ENCODE measurements at regions not wholly inside any gene's neighbourhood (a gene's known extent, or its start where the extent isn't known, plus 50 kb on each side); places are given as distances from the start of the nearest gene placed in this dataset.

GRCh38 chr3:165343185-165343584, 147.0 kb upstream of the SLITRK3 start:
- TF ChIP-seq ZNF8 (CRISPR knock-in tag; IDR thresholded peaks at IDR 0.05) = no peak
- no peak for TF ChIP-seq CSDC2 (CRISPR knock-in tag; IDR thresholded peaks at IDR 0.05)
- TF ChIP-seq ZC3H10 (CRISPR knock-in tag; IDR thresholded peaks at IDR 0.05) = no peak
- TF ChIP-seq TCF4 (CRISPR knock-in tag; IDR thresholded peaks at IDR 0.05; ENCODE audit: borderline replicate concordance) = no peak
- no peak for TF ChIP-seq PATZ1 (CRISPR knock-in tag; IDR thresholded peaks at IDR 0.05; ENCODE audit: borderline replicate concordance)
- no peak for TF ChIP-seq ISL1 (CRISPR knock-in tag; IDR thresholded peaks at IDR 0.05)
- no peak for TF ChIP-seq GLIS3 (CRISPR knock-in tag; IDR thresholded peaks at IDR 0.05)
- no peak for TF ChIP-seq ZFP30 (CRISPR knock-in tag; IDR thresholded peaks at IDR 0.05)
- no peak for TF ChIP-seq POU6F1 (CRISPR knock-in tag; IDR thresholded peaks at IDR 0.05; ENCODE audit: borderline replicate concordance, low read depth)
- TF ChIP-seq ESRRG (CRISPR knock-in tag; IDR thresholded peaks at IDR 0.05) = no peak
- no peak for TF ChIP-seq CSRNP3 (CRISPR knock-in tag; IDR thresholded peaks at IDR 0.05)
- TF ChIP-seq PPARA (CRISPR knock-in tag; IDR thresholded peaks at IDR 0.05; ENCODE audit: borderline replicate concordance) = no peak
- no peak for TF ChIP-seq ZFP3 (CRISPR knock-in tag; IDR thresholded peaks at IDR 0.05)
- no peak for TF ChIP-seq BACH2 (CRISPR knock-in tag; IDR thresholded peaks at IDR 0.05; ENCODE audit: borderline replicate concordance)
- no peak for TF ChIP-seq ZNF565 (CRISPR knock-in tag; conservative IDR thresholded peaks at IDR 0.05; ENCODE audit: low read depth)
- TF ChIP-seq RARB (CRISPR knock-in tag; IDR thresholded peaks at IDR 0.05) = no peak
- no peak for TF ChIP-seq CREB5 (CRISPR knock-in tag; IDR thresholded peaks at IDR 0.05; ENCODE audit: low read depth)
- no peak; the same call in 2 of the 3 replicates for ATAC-seq

- ATAC-seq = no peak
- no peak for TF ChIP-seq SNAI2 (CRISPR knock-in tag; IDR thresholded peaks at IDR 0.05)
- no peak for TF ChIP-seq ZNF8 (CRISPR knock-in tag; IDR thresholded peaks at IDR 0.05)
- TF ChIP-seq POU6F1 (CRISPR knock-in tag; IDR thresholded peaks at IDR 0.05; ENCODE audit: borderline replicate concordance, low read depth) = no peak
- TF ChIP-seq TOX (CRISPR knock-in tag; IDR thresholded peaks at IDR 0.05; ENCODE audit: borderline replicate concordance) = no peak
- no peak for TF ChIP-seq ZNF70 (CRISPR knock-in tag; IDR thresholded peaks at IDR 0.05)
Measured at GRCh38 chr3:165339753-165340152, 143.6 kb upstream of the SLITRK3 start.

GRCh38 chr3:165336786-165337185, 140.6 kb upstream of the SLITRK3 start:
- TF ChIP-seq ARNTL (CRISPR knock-in tag; IDR thresholded peaks at IDR 0.05; ENCODE audit: borderline replicate concordance, low read depth) = no peak
- no peak for TF ChIP-seq ISL1 (CRISPR knock-in tag; IDR thresholded peaks at IDR 0.05)
- TF ChIP-seq ZNF565 (CRISPR knock-in tag; conservative IDR thresholded peaks at IDR 0.05; ENCODE audit: low read depth) = no peak
- TF ChIP-seq PATZ1 (CRISPR knock-in tag; IDR thresholded peaks at IDR 0.05; ENCODE audit: borderline replicate concordance) = no peak
- no peak for TF ChIP-seq CSRNP3 (CRISPR knock-in tag; IDR thresholded peaks at IDR 0.05)
- TF ChIP-seq ESRRG (CRISPR knock-in tag; IDR thresholded peaks at IDR 0.05) = no peak
- TF ChIP-seq ZFP30 (CRISPR knock-in tag; IDR thresholded peaks at IDR 0.05) = no peak
- no peak for TF ChIP-seq GLIS3 (CRISPR knock-in tag; IDR thresholded peaks at IDR 0.05)
- no peak for TF ChIP-seq SNAI2 (CRISPR knock-in tag; IDR thresholded peaks at IDR 0.05)
- TF ChIP-seq OSR1 (CRISPR knock-in tag; IDR thresholded peaks at IDR 0.05) = no peak
- ATAC-seq = no peak
